ENCODE measurements at regions not wholly inside any gene's neighbourhood (a gene's known extent, or its start where the extent isn't known, plus 50 kb on each side); places are given as distances from the start of the nearest gene placed in this dataset.

GRCh38 chr10:108566316-108567107 is 1356.8 kb downstream of the XPNPEP1 start:
- no peak for TF ChIP-seq TCF12 (IDR thresholded peaks at IDR 0.05; ENCODE audit: low read depth)
- no peak for TF ChIP-seq TEAD4 (IDR thresholded peaks at IDR 0.05)
- no peak for TF ChIP-seq CEBPB (IDR thresholded peaks at IDR 0.05)
- TF ChIP-seq MAX (IDR thresholded peaks at IDR 0.05): no peak
- no peak for TF ChIP-seq EGR1 (IDR thresholded peaks at IDR 0.05)
- TF ChIP-seq EP300 (IDR thresholded peaks at IDR 0.05; ENCODE audit: borderline replicate concordance): no peak
- no peak for TF ChIP-seq FOXM1 (IDR thresholded peaks at IDR 0.05; ENCODE audit: borderline replicate concordance, low read depth)
- TF ChIP-seq CREB1 (IDR thresholded peaks at IDR 0.05; ENCODE audit: low read depth): no peak
- no peak for TF ChIP-seq RAD21 (IDR thresholded peaks at IDR 0.05; ENCODE audit: low read depth)

Data from Ishikawa (cell line).